AG04450 (cell line): ENCODE measurements at regions not wholly inside any gene's neighbourhood (a gene's known extent, or its start where the extent isn't known, plus 50 kb on each side); places are given as distances from the start of the nearest gene placed in this dataset.

Experiments
- CTCF ChIA-PET: fragments of 300-600, 350-600 bp; formaldehyde crosslinking; extraction: SDS; loops from one replicate; lab custom pipeline; 2022; ENCODE audit warnings: antibody characterized with exemption, inconsistent platforms; lab: Charles Lee
- POLR2A ChIA-PET: fragments of 350-600 bp; formaldehyde crosslinking; extraction: SDS; loops from one replicate; lab custom pipeline; 2021; ENCODE audit warnings: antibody characterized with exemption, inconsistent platforms; lab: Yijun Ruan, JAX
- DNase-seq: peaks from one replicate; pipeline ENCODE4 v3.0.0-alpha.2; 2011; ENCODE audit warnings: low read depth, low spot score
- H3K27ac ChIP-seq: one replicate; pipeline ENCODE4 v1.5.1; 2012; ENCODE audit warnings: low read depth, low read length, control low read depth
- H3K27me3 ChIP-seq: one replicate; pipeline ENCODE4 v1.6.0; 2012; ENCODE audit warnings: low read length; ENCODE audit not compliant: control insufficient read depth, insufficient read depth
- H3K4me3 ChIP-seq: 2 replicates; pipeline ENCODE4 v1.5.1; 2011; ENCODE audit warnings: mild to moderate bottlenecking, low read depth, low read length, control low read depth
- H3K9me3 ChIP-seq: 2 replicates; pipeline ENCODE4 v1.5.1; 2012; ENCODE audit warnings: low read length; ENCODE audit not compliant: control insufficient read depth, insufficient read depth
- CTCF ChIP-seq: IDR thresholded peaks from 2 replicates; pipeline ENCODE4 v1.5.1; 2011; ENCODE audit warnings: low read depth, low read length, control low read depth, inconsistent platforms

DNA sequence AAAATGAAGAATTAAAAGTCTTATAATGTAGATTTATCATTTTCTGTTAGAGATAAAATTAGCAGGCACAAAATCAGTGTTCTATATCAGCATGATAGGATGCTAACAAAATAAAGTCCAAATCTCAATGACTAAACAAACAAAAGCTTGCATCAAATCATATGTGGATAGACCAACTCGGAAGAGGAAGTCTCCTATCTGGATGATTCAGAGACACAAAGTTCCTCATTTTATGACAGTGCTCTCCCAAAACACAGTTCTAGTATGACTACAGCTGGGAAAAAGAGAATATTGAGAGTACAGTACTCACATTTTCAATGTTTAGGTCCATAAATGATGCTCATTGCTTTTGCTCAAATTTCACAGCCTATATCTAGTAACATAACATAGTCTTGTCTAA, 376.1 kb upstream of the CTSO start:
- Histone ChIP-seq H3K27me3 (no peaks in the 10 kb centered on the region), H3K9me3 (no peaks in the 10 kb centered on the region), H3K27ac (no peak overlapping the region), H3K4me3 (no peak overlapping the region)
- TF ChIP-seq CTCF = no peak
- no peak for DNase-seq
- CTCF ChIA-PET = no interaction called here
- POLR2A ChIA-PET = no interaction called here

GRCh38 chr4:156328882-156329281, 375.2 kb upstream of the CTSO start:
- Histone ChIP-seq H3K9me3 (no peaks in the 10 kb centered on the region), H3K4me3 (no peak overlapping the region), H3K27me3 (no peaks in the 10 kb centered on the region), H3K27ac (no peak overlapping the region)
- ChIA-PET POLR2A (no interaction called here), CTCF (no interaction called here)
- DNase-seq = no peak
- TF ChIP-seq CTCF = no peak

DNA sequence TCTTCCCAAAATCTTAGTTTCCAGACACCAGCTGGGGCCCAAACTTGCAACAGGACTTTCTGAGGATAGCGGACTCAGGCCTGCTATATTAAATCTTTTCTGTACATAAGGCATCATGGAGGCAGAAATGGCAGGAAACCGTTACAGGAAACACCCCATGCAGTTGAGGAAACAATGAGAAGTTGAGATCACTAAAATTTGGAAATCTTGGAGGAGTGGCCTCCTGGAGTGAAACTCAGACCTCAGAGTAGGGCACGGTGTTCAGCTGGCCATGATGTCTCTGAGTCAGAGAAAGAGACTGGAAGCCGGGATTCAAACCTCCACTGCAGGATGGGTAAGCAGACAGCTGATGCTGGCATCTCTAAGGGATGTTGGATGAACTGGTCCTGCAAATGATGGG, 372.6 kb upstream of the CTSO start:
- CTCF ChIA-PET = no interaction called here
- Histone ChIP-seq H3K4me3 (no peak overlapping the region), H3K9me3 (no peaks in the 10 kb centered on the region), H3K27ac (no peak overlapping the region), H3K27me3 (no peaks in the 10 kb centered on the region)
- no peak for TF ChIP-seq CTCF
- POLR2A ChIA-PET = no interaction called here
- no peak for DNase-seq

- ChIA-PET POLR2A (no interaction called here), CTCF (no interaction called here)
- peak; percentile 15 for DNase-seq
- Histone ChIP-seq H3K27me3 (no peaks in the 10 kb centered on the region), H3K9me3 (no peaks in the 10 kb centered on the region), H3K4me3 (no peak overlapping the region), H3K27ac (no peak overlapping the region)
- no peak for TF ChIP-seq CTCF
Measured at GRCh38 chr4:156322592-156322991, 368.9 kb upstream of the CTSO start.

GRCh38 chr4:156321203-156321602, 367.5 kb upstream of the CTSO start:
- no peak overlapping the region for H3K27ac ChIP-seq

More at GRCh38 chr4:156321203-156321602, 367.5 kb upstream of the CTSO start:
- TF ChIP-seq CTCF = no peak
- POLR2A ChIA-PET = no interaction called here
- Histone ChIP-seq H3K27me3 (no peaks in the 10 kb centered on the region), H3K4me3 (no peak overlapping the region), H3K9me3 (no peaks in the 10 kb centered on the region)
- peak; percentile 64 for DNase-seq
- CTCF ChIA-PET = no interaction called here
